ENCODE measurements at regions not wholly inside any gene's neighbourhood (a gene's known extent, or its start where the extent isn't known, plus 50 kb on each side); places are given as distances from the start of the nearest gene placed in this dataset.

DNA sequence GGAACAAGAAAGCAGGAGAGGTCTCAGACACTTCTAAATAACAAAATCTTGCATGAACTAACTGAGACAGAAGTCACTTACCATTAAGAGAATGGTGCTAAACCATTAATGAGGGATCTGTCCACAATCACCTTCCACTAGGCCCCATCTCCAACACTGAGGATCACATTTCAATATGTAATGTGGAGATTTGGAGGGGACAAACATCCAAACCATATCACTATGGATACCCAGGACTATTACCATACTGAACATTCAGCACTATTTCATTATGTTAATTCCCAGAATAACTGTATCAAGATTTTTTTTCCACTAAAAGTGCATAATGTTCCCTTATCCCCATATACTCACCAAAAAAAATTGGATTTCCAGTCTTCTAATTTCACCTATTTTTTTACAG is 491.8 kb downstream of the LMO7 start:
- TF ChIP-seq REST (IDR thresholded peaks at IDR 0.05; ENCODE audit: insufficient replicate concordance, low read depth) = no peak
- TF ChIP-seq POLR2AphosphoS5 (IDR thresholded peaks at IDR 0.05; ENCODE audit: low read depth) = no peak
- TF ChIP-seq CTCF (IDR thresholded peaks at IDR 0.05; ENCODE audit: insufficient read depth, low read length) = no peak
- TF ChIP-seq SPI1 (IDR thresholded peaks at IDR 0.05; ENCODE audit: borderline replicate concordance, low read depth) = no peak
